K562 (cell line): ENCODE measurements at regions not wholly inside any gene's neighbourhood (a gene's known extent, or its start where the extent isn't known, plus 50 kb on each side); places are given as distances from the start of the nearest gene placed in this dataset.

Source experiments
- ATAC-seq: fragments of 200-7000 bp; cut with Tn5 transposase; 3 replicates; pipeline ENCODE4 v1.9.1; 2020; ENCODE audit warnings: moderate library complexity
- BruUV-seq: library from RNA; stranded (reverse); fragments of 400-500 nt; replicated peaks from 2 replicates; lab custom pipeline; 2021; lab: Mats Ljungman, UMichigan
- CTCF ChIA-PET: fragments of 300-600 bp; formaldehyde crosslinking; extraction: SDS; loops from one replicate; lab custom pipeline; 2021; ENCODE audit warnings: low intra/inter-chr PET ratio; lab: Yijun Ruan, JAX
- POLR2A ChIA-PET: fragments of 300-600, 350-650 bp; sonication (Branson Sonifier 250); formaldehyde crosslinking; extraction: SDS; loops from one replicate; lab custom pipeline; 2021; ENCODE audit warnings: antibody characterized with exemption, inconsistent platforms; lab: Yijun Ruan, JAX
- DNase-seq, 4 experiments: peaks; one replicate each; pipeline versions ENCODE4 v3.0.0 to v3.0.0-alpha.2; 2011 to 2018; ENCODE audit warnings: low spot score in 3 of 4, mixed read lengths in 3 of 4; ENCODE audit errors: extremely low read depth in 1 of 4
- FAIRE-seq: peaks from 2 replicates; lab custom pipeline; 2011; peaks lifted over from hg19 to GRCh38; lab: Jason Lieb, UNC
- H2AFZ ChIP-seq: 2 replicates; pipeline ENCODE4 v1.6.0; 2011; ENCODE audit warnings: low read depth, low read length, control low read depth, inconsistent platforms
- H3K27ac ChIP-seq: fragments of 200-600 bp; 3 replicates; pipeline ENCODE4 v1.8.0; 2011; ENCODE audit warnings: low read depth, mild to moderate bottlenecking, control low read depth, inconsistent platforms, low read length, moderate library complexity, mixed read lengths; ENCODE audit errors: extremely low read depth
- H3K27me3 ChIP-seq, 2 experiments: fragments of 300-600 bp in 1 of 2; 2 replicates in 1 of 2; 3 replicates in 1 of 2; pipeline versions ENCODE4 v1.6.0 to v1.8.0; 2011; ENCODE audit warnings: inconsistent platforms in 2 of 2, low read length in 2 of 2, mild to moderate bottlenecking in 1 of 2, mixed read lengths in 1 of 2, moderate library complexity in 1 of 2; ENCODE audit not compliant: control insufficient read depth in 2 of 2, insufficient read depth in 2 of 2
- H3K36me3 ChIP-seq: fragments of 300-600 bp; 3 replicates; pipeline ENCODE4 v1.8.0; 2011; ENCODE audit warnings: mild to moderate bottlenecking, low read length, inconsistent platforms; ENCODE audit not compliant: control insufficient read depth, insufficient read depth
- H3K4me1 ChIP-seq, 2 experiments: fragments of 200-600 bp in 1 of 2; replicated peaks in 1 of 2; 2 replicates in 1 of 2; 3 replicates in 1 of 2; pipeline versions ENCODE4 v1.5.1 to v1.8.0; 2011; ENCODE audit warnings: inconsistent platforms in 2 of 2, low read length in 2 of 2, mild to moderate bottlenecking in 1 of 2, mixed read lengths in 1 of 2, moderate library complexity in 1 of 2; ENCODE audit not compliant: control insufficient read depth in 2 of 2, insufficient read depth in 2 of 2
- H3K4me2 ChIP-seq: 2 replicates; pipeline ENCODE4 v1.6.1; 2011; ENCODE audit warnings: low read length, control low read depth, inconsistent platforms, mixed read lengths; ENCODE audit not compliant: insufficient read depth
- H3K4me3 ChIP-seq: fragments of 200-600 bp; sonication (generic), shearing (Covaris generic); 2 replicates; pipeline ENCODE4 v1.5.1; 2016; ENCODE audit warnings: control low read depth, inconsistent platforms
- H3K79me2 ChIP-seq: fragments of 200-600 bp; 3 replicates; pipeline ENCODE4 v1.8.0; 2011; ENCODE audit warnings: low read length, inconsistent platforms; ENCODE audit not compliant: control insufficient read depth, insufficient read depth
- H3K9ac ChIP-seq, 2 experiments: 2 replicates each; pipeline versions ENCODE4 v1.6.0 to v1.6.1; 2011; ENCODE audit warnings: low read depth in 2 of 2, low read length in 2 of 2, control low read depth in 1 of 2, inconsistent platforms in 1 of 2, mild to moderate bottlenecking in 1 of 2, mixed read lengths in 1 of 2; ENCODE audit not compliant: insufficient read depth in 1 of 2
- H3K9me1 ChIP-seq: one replicate; pipeline ENCODE4 v1.6.0; 2011; ENCODE audit warnings: inconsistent platforms, mild to moderate bottlenecking, low read length, moderate library complexity; ENCODE audit not compliant: control insufficient read depth, insufficient read depth
- H3K9me3 ChIP-seq: replicated peaks from 2 replicates; pipeline ENCODE4 v1.5.1; 2011; ENCODE audit warnings: low read depth, low read length, inconsistent platforms; ENCODE audit not compliant: control insufficient read depth, insufficient read depth
- H4K20me1 ChIP-seq: replicated peaks from 2 replicates; pipeline ENCODE4 v1.6.1; 2011; ENCODE audit warnings: low read length, inconsistent platforms, mixed read lengths; ENCODE audit not compliant: control insufficient read depth, insufficient read depth
- BCL6 ChIP-seq: fragments of 250-450 bp; sonication (Bioruptor Pico); IDR thresholded peaks from 2 replicates; pipeline ENCODE4 v1.4.0; 2020
- CBFB ChIP-seq: sonication (generic); formaldehyde crosslinking; IDR thresholded peaks from 2 replicates; pipeline ENCODE4 v1.4.0; 2020; ENCODE audit warnings: mild to moderate bottlenecking, missing genetic modification reagents
- CBX8 ChIP-seq: fragments of 200-600 bp; sonication (generic); IDR thresholded peaks from 2 replicates; pipeline ENCODE4 v1.6.1; 2012; ENCODE audit warnings: borderline replicate concordance, mixed run types, low read depth, mild to moderate bottlenecking, moderate library complexity, mixed read lengths, low read length, control low read depth, inconsistent platforms; ENCODE audit not compliant: poor library complexity, severe bottlenecking; ENCODE audit errors: extremely low read depth
- KAT8 ChIP-seq: fragments of 450-650 bp; IDR thresholded peaks from 2 replicates; pipeline ENCODE4 v1.6.1; 2016; ENCODE audit warnings: low read depth, mild to moderate bottlenecking
- KLF13 ChIP-seq: fragments of 450-650 bp; IDR thresholded peaks from 2 replicates; pipeline ENCODE4 v1.6.1; 2016; ENCODE audit warnings: missing genetic modification characterization, low read depth, mild to moderate bottlenecking, missing compliant biosample characterization, moderate library complexity, borderline replicate concordance
- MIER1 ChIP-seq: fragments of 450-650 bp; IDR thresholded peaks from 2 replicates; pipeline ENCODE4 v1.6.1; 2016; ENCODE audit warnings: antibody characterized with exemption, mild to moderate bottlenecking, low read depth
- ZNF316 ChIP-seq: fragments of 450-650 bp; IDR thresholded peaks from 2 replicates; pipeline ENCODE4 v1.6.1; 2016
- ZNF717 ChIP-seq: fragments of 250-450 bp; sonication (Bioruptor Pico); IDR thresholded peaks from 2 replicates; pipeline ENCODE4 v1.5.0; 2021
- WGBS: fragments of 100-300 bp; shearing (Covaris generic); methylation state at CpG from one replicate; pipeline ENCODE4 v1.1.6; 2016; ENCODE audit warnings: low coverage, mixed read lengths; ENCODE audit not compliant: insufficient coverage; ENCODE audit errors: missing lambda C conversion rate; 5-methylcytosine and 5-hydroxymethylcytosine counted together
- in situ Hi-C: fragments of 300-500 bp; cut with MboI; formaldehyde crosslinking; loops from 4 replicates; pipeline ENCODE4 v1.15.0; 2018; ENCODE audit warnings: inconsistent platforms, mixed read lengths
- intact Hi-C: fragments of 100-400 bp; cut with micrococcal nuclease; formaldehyde crosslinking; loops from 2 replicates; pipeline ENCODE4 v1.14.2; 2022
- TF ChIP-seq, protein P1 (sequence below): fragments of 450-650 bp; IDR thresholded peaks from 2 replicates; pipeline ENCODE4 v1.6.1; 2018; ENCODE audit warnings: mild to moderate bottlenecking, low read depth; ENCODE audit not compliant: partially characterized antibody

DNA sequence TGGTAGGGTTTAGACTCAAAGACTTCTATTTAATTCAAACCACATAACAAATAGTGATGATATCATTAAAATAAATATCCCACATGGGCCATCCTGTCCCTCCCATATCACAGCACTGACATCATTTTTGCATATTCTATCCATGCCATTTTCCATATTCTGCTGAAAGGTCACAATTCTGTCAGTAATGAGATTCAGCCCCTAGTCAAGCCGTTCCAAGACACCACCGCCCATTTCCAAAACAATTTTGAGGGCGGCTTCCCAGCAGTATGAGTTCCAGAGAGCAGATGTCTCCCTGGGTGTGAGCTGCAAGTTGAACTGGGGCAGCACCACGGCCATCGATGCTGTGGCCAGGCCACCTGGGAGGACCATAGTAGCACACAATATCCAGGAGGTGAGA, 65.1 kb upstream of the PLEKHG1 start (continued):
- TF ChIP-seq MIER1 (no peak), ZNF717 (no peak), BCL6 (CRISPR knock-in tag) (no peak), CBFB (no peak), CBX8 (no peak), KLF13 (tag) (no peak), KAT8 (no peak)
- TF ChIP-seq, protein P1, sequence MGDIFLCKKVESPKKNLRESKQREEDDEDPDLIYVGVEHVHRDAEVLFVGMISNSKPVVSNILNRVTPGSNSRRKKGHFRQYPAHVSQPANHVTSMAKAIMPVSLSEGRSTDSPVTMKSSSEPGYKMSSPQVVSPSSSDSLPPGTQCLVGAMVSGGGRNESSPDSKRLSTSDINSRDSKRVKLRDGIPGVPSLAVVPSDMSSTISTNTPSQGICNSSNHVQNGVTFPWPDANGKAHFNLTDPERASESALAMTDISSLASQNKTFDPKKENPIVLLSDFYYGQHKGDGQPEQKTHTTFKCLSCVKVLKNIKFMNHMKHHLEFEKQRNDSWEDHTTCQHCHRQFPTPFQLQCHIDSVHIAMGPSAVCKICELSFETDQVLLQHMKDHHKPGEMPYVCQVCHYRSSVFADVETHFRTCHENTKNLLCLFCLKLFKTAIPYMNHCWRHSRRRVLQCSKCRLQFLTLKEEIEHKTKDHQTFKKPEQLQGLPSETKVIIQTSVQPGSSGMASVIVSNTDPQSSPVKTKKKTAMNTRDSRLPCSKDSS: no peak

DNA sequence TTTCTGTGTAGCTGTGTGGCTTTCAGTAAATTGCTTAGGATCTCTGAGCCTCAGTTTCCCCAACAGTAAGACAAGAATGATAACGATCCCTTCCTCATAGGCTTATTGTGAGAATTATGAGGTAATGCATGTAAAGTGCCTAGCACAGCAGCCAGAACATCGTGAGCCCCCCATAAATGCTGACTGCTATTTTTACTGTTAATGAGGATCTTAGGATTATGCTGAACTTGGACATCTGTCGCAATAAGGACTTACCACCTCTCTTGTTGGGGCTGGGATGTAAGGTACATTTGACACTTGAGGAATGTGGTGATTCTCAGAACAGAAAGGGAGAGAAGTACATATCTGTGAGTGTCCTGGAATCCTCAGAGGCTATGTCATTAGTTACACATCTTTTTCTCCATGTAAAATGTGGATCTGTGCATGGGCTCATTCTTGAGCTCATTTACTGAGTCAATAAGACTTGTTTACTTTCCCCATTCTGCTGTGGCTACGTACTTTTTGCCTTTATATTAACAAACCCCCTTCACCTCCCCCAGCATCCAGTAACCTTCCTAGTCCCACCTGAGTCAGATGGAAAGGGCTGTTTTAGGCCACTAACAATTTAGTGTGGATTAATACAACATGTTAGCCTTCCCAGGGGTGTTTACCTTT, 64.4 kb upstream of the PLEKHG1 start:
- Histone ChIP-seq H3K4me1 (no peaks in the 10 kb centered on the region), H4K20me1 (no peaks in the 10 kb centered on the region), H3K79me2 (no peaks in the 10 kb centered on the region), H3K4me2 (no peak overlapping the region), H3K27me3 (peaks cover 13 to 23% of the 10 kb centered on the region in 2 experiments), H2AFZ (no peak overlapping the region), H3K9me3 (no peaks in the 10 kb centered on the region), H3K36me3 (no peaks in the 10 kb centered on the region), H3K4me3 (no peak overlapping the region), H3K27ac (no peak overlapping the region), H3K9ac (no peak overlapping the region), H3K9me1 (no peaks in the 10 kb centered on the region)
- DNase-seq: no peak
- WGBS: 0% methylated on average over 4 of the region's 4 CpGs
- ATAC-seq: no peak
- FAIRE-seq: no peak
- in situ Hi-C loops: no loop called here
- POLR2A ChIA-PET: no interaction called here
- BruUV-seq: no TSS peak
- CTCF ChIA-PET: no interaction called here
- intact Hi-C loops: no loop called here
- TF ChIP-seq MIER1 (no peak), ZNF316 (peak; percentile 43; the same call in 1 of the 2 replicates)
